HL-60 (cell line): ENCODE measurements at regions not wholly inside any gene's neighbourhood (a gene's known extent, or its start where the extent isn't known, plus 50 kb on each side); places are given as distances from the start of the nearest gene placed in this dataset.

Experiments used
- DNase-seq, 2 experiments: peaks; one replicate each; pipeline ENCODE4 v3.0.0-alpha.2; 2010 to 2020; ENCODE audit warnings: low read depth in 1 of 2, low spot score in 1 of 2
- H3K27ac ChIP-seq: fragments of 250-450 bp; sonication (Bioruptor Pico); replicated peaks from 2 replicates; pipeline ENCODE4 v1.5.1; 2020; ENCODE audit warnings: mild to moderate bottlenecking, moderate library complexity
- H3K27me3 ChIP-seq: fragments of 250-450 bp; sonication (Bioruptor Pico); 2 replicates; pipeline ENCODE4 v1.5.1; 2021; ENCODE audit warnings: mild to moderate bottlenecking, moderate library complexity; ENCODE audit not compliant: insufficient read depth, poor library complexity, severe bottlenecking
- H3K4me3 ChIP-seq: replicated peaks from 2 replicates; pipeline ENCODE4 v1.5.1; 2011; ENCODE audit warnings: mild to moderate bottlenecking, control low read depth, low read length; ENCODE audit not compliant: insufficient read depth
- GABPA ChIP-seq: IDR thresholded peaks from 2 replicates; pipeline ENCODE4 v1.6.1; 2012; ENCODE audit warnings: low read depth
- POLR2AphosphoS5 ChIP-seq: IDR thresholded peaks from 2 replicates; pipeline ENCODE4 v1.6.1; 2012; ENCODE audit warnings: low read depth
- SPI1 ChIP-seq: IDR thresholded peaks from 2 replicates; pipeline ENCODE4 v1.6.1; 2012; ENCODE audit warnings: low read depth, mild to moderate bottlenecking, borderline replicate concordance
- TF ChIP-seq, protein P1 (sequence below): IDR thresholded peaks from one replicate; pipeline ENCODE4 v1.5.1; 2011; ENCODE audit warnings: low read length, control low read depth, inconsistent platforms; ENCODE audit not compliant: insufficient read depth
- TF ChIP-seq, protein P2 (sequence below): IDR thresholded peaks from 2 replicates; pipeline ENCODE4 v1.6.1; 2012; ENCODE audit warnings: low read depth; ENCODE audit not compliant: insufficient replicate concordance

DNA sequence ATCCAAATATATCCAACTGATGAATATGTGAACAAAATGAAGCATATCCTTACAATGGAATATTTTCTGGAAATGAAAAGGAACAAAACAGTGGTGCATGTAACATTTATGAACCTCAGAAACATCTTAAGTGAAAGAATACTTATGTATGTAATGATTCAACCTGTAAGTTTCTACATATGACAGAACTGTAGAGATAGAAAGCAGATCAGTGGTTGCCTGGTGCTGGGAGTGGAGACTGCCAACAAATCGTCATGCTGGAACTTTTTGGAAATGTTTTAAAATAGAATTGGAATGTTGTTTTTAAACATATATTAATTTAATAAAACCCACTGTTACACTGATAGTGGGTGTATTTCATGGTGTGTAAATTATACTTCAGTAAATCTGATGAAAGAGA lies 667.5 kb downstream of the RAPGEF2 start:
- no peak for DNase-seq
- H3K4me3 ChIP-seq, result no peak overlapping the region
- H3K27ac ChIP-seq, result no peak overlapping the region
- H3K27me3 ChIP-seq, result no peaks in the 10 kb centered on the region
- TF ChIP-seq POLR2AphosphoS5, result no peak
- no peak for TF ChIP-seq SPI1
- TF ChIP-seq GABPA, result no peak
- TF ChIP-seq, protein P1, sequence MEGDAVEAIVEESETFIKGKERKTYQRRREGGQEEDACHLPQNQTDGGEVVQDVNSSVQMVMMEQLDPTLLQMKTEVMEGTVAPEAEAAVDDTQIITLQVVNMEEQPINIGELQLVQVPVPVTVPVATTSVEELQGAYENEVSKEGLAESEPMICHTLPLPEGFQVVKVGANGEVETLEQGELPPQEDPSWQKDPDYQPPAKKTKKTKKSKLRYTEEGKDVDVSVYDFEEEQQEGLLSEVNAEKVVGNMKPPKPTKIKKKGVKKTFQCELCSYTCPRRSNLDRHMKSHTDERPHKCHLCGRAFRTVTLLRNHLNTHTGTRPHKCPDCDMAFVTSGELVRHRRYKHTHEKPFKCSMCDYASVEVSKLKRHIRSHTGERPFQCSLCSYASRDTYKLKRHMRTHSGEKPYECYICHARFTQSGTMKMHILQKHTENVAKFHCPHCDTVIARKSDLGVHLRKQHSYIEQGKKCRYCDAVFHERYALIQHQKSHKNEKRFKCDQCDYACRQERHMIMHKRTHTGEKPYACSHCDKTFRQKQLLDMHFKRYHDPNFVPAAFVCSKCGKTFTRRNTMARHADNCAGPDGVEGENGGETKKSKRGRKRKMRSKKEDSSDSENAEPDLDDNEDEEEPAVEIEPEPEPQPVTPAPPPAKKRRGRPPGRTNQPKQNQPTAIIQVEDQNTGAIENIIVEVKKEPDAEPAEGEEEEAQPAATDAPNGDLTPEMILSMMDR, result no peak
- TF ChIP-seq, protein P2, sequence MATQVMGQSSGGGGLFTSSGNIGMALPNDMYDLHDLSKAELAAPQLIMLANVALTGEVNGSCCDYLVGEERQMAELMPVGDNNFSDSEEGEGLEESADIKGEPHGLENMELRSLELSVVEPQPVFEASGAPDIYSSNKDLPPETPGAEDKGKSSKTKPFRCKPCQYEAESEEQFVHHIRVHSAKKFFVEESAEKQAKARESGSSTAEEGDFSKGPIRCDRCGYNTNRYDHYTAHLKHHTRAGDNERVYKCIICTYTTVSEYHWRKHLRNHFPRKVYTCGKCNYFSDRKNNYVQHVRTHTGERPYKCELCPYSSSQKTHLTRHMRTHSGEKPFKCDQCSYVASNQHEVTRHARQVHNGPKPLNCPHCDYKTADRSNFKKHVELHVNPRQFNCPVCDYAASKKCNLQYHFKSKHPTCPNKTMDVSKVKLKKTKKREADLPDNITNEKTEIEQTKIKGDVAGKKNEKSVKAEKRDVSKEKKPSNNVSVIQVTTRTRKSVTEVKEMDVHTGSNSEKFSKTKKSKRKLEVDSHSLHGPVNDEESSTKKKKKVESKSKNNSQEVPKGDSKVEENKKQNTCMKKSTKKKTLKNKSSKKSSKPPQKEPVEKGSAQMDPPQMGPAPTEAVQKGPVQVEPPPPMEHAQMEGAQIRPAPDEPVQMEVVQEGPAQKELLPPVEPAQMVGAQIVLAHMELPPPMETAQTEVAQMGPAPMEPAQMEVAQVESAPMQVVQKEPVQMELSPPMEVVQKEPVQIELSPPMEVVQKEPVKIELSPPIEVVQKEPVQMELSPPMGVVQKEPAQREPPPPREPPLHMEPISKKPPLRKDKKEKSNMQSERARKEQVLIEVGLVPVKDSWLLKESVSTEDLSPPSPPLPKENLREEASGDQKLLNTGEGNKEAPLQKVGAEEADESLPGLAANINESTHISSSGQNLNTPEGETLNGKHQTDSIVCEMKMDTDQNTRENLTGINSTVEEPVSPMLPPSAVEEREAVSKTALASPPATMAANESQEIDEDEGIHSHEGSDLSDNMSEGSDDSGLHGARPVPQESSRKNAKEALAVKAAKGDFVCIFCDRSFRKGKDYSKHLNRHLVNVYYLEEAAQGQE, result no peak

DNA sequence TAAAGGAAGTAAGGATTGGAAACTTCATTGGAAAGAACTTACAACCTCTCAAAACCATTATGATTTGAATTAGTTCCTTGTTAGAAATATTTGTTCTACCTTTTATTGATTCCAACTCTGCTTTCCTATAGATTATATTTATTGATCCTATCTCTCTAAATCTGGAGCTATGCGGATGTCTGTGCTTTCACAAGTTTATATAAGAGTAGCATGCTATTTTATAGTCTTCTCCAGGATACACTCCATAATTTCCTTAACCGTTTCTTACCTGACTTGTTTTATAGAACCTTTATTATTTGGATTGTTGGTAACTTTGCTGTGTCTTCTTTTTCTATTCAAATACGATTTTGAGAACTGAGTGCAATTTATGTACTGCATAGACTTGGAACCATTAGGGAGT lies 668.1 kb downstream of the RAPGEF2 start:
- H3K27ac ChIP-seq, result no peak overlapping the region
- no peaks in the 10 kb centered on the region for H3K27me3 ChIP-seq
- no peak for DNase-seq
- no peak overlapping the region for H3K4me3 ChIP-seq
- TF ChIP-seq, protein P2, result no peak
- TF ChIP-seq GABPA, result no peak
- TF ChIP-seq SPI1, result no peak
- no peak for TF ChIP-seq POLR2AphosphoS5
- TF ChIP-seq, protein P1, result no peak

DNA sequence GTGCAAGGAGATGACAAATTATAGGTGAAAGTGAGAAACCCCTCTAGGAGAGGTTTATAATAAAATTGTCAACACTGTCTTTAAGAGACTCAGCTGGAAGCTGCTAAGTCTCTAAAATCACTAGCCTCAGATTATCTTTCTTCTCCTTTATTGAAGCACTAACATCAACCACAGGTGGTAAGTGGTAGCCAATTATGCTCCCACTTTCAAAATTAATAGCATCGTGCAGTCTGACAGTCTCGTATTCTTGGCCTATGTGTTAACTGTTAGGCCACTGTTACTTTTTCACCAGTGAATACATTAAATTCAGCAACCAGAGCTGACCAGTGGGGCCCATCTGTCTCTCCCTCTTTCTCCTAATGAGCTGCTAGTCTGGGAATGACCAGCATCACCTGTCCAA lies 674.1 kb downstream of the RAPGEF2 start:
- Histone ChIP-seq H3K27me3 (no peaks in the 10 kb centered on the region), H3K27ac (no peak overlapping the region), H3K4me3 (no peak overlapping the region)
- no peak for TF ChIP-seq POLR2AphosphoS5
- no peak for DNase-seq

DNA sequence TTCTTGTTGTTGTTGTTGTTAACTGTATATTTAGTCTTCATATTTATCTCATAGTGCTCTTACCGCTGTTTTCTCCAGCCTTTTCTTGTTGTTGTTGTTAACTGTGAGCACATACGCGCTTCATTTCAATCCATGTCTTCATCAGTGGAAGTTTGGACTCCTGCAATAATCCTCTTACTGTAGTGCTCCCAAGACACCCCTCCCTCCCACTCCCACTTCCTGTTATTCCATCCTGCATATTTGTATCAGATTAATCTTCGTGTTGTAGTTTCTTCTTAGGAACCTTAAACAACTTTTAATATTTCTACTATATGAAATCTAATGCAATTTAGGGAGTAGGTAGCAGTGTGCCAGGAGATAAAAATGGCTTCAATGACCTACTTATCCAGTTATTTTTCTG lies 674.8 kb downstream of the RAPGEF2 start:
- Histone ChIP-seq H3K27me3 (no peaks in the 10 kb centered on the region), H3K4me3 (no peak overlapping the region), H3K27ac (no peak overlapping the region)
- no peak for DNase-seq
- TF ChIP-seq, protein P1, result no peak
- TF ChIP-seq POLR2AphosphoS5 (no peak), GABPA (no peak), SPI1 (no peak)
- TF ChIP-seq, protein P2, result no peak
